Epithelial cell of proximal tubule (primary cell): ENCODE measurements at regions not wholly inside any gene's neighbourhood (a gene's known extent, or its start where the extent isn't known, plus 50 kb on each side); places are given as distances from the start of the nearest gene placed in this dataset.

Source experiments
- DNase-seq: peaks from one replicate; pipeline ENCODE4 v3.0.0-alpha.2; 2011; ENCODE audit warnings: low read depth
- H3K4me3 ChIP-seq: 2 replicates; pipeline ENCODE4 v1.5.1; 2011; ENCODE audit warnings: low read depth, mild to moderate bottlenecking, low read length
- TF ChIP-seq, protein P1 (sequence below): conservative IDR thresholded peaks from 2 replicates; pipeline ENCODE4 v1.5.1; 2012; ENCODE audit warnings: low read depth, mild to moderate bottlenecking, low read length

DNA sequence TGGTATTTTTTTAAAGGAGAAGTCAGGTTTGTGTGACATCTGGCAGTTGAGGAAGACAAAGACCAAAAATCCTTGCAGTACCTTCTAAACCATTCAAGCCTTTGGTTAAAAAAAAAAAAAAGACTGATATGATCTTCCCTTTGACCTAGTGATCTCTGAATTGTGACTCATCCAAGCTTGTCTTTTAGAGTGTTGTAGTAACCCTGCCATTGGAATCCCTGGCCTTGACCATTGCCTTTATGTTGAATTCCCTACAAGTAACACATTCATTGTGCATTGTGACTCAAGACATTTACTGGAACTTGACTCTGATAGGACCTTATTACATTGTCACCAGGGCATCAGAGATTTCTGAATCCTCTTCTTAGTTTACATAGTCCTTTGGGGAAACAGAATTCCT lies 1469.0 kb downstream of the TECRL start:
- H3K4me3 ChIP-seq = no peak overlapping the region
- TF ChIP-seq, protein P1, sequence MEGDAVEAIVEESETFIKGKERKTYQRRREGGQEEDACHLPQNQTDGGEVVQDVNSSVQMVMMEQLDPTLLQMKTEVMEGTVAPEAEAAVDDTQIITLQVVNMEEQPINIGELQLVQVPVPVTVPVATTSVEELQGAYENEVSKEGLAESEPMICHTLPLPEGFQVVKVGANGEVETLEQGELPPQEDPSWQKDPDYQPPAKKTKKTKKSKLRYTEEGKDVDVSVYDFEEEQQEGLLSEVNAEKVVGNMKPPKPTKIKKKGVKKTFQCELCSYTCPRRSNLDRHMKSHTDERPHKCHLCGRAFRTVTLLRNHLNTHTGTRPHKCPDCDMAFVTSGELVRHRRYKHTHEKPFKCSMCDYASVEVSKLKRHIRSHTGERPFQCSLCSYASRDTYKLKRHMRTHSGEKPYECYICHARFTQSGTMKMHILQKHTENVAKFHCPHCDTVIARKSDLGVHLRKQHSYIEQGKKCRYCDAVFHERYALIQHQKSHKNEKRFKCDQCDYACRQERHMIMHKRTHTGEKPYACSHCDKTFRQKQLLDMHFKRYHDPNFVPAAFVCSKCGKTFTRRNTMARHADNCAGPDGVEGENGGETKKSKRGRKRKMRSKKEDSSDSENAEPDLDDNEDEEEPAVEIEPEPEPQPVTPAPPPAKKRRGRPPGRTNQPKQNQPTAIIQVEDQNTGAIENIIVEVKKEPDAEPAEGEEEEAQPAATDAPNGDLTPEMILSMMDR = no peak
- no peak for DNase-seq

DNA sequence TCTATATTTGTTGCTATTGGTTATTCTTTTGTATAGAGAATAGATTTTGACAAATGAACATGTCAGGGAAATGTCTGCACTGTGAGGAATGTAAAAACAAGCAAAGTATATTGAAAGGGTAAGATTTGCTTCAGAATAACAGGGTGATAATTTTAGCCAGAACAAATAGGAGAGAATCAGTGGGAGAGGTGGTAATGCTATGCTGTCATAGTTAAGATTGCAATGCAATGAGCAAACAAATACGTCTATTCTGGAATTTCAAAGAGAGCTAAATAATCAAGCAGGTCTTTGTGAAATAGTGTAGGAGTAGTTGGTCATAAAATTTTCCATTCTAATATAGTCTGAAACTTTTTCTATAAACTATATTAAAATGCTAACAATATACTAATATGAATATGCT lies 1478.4 kb downstream of the TECRL start:
- no peak overlapping the region for H3K4me3 ChIP-seq
- DNase-seq = no peak
- TF ChIP-seq, protein P1 = no peak

DNA sequence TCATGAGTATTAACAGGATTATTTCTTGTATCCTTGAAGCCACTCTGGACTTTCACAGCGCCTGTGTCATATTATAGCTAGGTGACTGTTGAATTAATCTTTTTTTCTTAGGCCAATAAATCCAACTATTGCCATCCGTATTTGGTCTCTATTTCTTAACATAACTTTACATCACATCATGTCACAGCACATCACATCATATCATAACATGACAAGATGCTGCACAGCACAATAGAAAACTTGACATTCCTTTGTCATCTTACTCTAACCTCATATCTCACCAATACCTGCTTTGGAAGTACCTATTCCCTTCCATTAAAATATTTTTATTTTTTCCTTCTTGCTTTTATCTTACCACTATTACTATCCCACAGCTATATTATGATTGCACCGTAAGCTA lies 1480.8 kb downstream of the TECRL start:
- no peak overlapping the region for H3K4me3 ChIP-seq
- TF ChIP-seq, protein P1 = no peak
- no peak for DNase-seq

DNA sequence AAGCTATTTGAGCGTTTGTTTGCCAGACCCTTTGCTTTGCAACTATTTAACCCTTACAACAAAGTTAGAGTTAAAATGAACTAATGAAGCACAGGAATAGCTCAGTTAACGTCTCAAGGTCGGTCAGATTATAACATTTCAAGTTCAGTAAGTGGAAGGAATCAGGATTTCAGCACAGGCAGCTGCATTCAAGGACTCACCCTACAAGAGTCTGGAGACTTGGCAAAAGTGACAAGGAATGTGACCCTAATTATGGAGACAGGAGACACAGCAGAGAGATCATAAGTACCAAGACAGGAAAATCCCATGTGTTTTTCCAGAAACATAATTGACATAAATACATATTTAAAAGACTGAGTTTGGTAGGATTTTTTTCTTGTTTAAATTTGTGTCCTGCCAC lies 1481.7 kb downstream of the TECRL start:
- DNase-seq = no peak
- H3K4me3 ChIP-seq = no peak overlapping the region
- TF ChIP-seq, protein P1 = no peak

DNA sequence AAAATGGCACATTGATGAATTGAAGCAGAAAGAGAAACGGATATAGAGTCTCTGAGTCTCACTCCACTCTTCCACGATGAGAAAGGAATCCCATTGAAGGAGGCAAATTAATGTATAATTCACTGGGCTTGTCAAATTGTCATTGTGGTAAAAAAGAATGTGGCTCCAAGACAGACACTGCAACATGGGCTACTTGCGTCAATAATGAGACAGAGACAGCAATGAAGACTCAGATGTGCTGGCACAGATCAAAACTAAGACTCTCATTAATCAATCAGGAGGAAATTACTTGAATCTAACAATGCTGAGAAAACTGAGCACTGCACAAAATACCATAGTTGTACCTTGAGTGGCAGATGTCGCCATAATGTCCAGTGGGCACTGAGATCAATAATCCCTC lies 1485.5 kb downstream of the TECRL start:
- DNase-seq = no peak
- TF ChIP-seq, protein P1 = no peak
- no peak overlapping the region for H3K4me3 ChIP-seq

DNA sequence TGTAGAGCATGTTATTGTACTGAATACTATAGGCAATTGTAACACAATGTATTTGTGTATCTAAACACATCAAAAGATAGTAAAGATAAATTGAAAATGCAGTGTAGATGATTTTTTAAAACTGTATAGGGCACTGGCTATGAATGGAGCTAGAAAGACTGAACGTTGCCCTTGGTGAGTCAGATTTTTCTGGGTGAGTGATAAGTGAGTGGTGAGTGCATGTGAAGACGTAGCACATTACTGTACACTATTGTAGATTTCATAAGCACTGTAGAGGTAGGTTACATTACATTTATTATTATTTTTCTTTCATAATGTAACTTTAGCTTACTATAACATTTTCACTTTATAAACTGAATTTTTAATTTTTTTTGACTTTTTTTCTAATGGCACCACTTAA lies 1491.6 kb downstream of the TECRL start:
- no peak for DNase-seq
- no peak overlapping the region for H3K4me3 ChIP-seq
- TF ChIP-seq, protein P1 = no peak

DNA sequence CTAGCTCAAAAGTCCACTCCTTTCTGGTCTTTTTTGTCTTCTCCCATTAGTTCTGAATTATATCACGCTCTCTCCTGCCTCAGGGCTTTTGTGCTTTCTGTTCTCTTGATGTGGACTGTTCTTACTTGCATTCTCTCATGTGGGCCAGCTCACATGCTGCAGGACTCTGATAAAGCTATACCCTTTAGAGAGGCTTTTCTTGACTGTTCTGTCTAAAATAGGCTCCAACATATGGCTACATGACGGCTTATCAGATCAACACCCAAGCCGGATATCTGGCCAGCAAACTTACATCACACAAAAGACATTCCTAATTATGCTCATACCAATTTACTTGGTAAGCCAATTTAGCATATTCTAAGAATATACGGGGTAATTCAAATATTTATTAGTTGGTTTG lies 1494.5 kb downstream of the TECRL start:
- no peak overlapping the region for H3K4me3 ChIP-seq
- DNase-seq = no peak
- TF ChIP-seq, protein P1 = no peak
